IMR-90 (cell line): ENCODE measurements at regions not wholly inside any gene's neighbourhood (a gene's known extent, or its start where the extent isn't known, plus 50 kb on each side); places are given as distances from the start of the nearest gene placed in this dataset.

ENCODE experiments used
- ATAC-seq: fragments of 200-7000 bp; cut with Tn5 transposase; 2 replicates; pipeline ENCODE4 v1.9.1; 2020; ENCODE audit warnings: low read depth, mild to moderate bottlenecking, moderate library complexity
- BruUV-seq: library from RNA; stranded (reverse); fragments of 400-500 nt; replicated peaks from 2 replicates; lab custom pipeline; 2021; lab: Mats Ljungman, UMichigan
- CTCF ChIA-PET: fragments of 300-600 bp; formaldehyde crosslinking; extraction: SDS; loops from one replicate; lab custom pipeline; 2021; ENCODE audit warnings: antibody characterized with exemption; lab: Yijun Ruan, JAX
- POLR2A ChIA-PET: fragments of 300-600 bp; sonication (Branson Sonifier 250); formaldehyde crosslinking; loops from one replicate; lab custom pipeline; 2022; ENCODE audit warnings: antibody characterized with exemption; ENCODE audit not compliant: unreplicated experiment; lab: Charles Lee
- DNase-seq: peaks from one replicate; pipeline ENCODE4 v3.0.0; 2013
- H2AFZ ChIP-seq: replicated peaks from 2 replicates; pipeline ENCODE3; 2013; ENCODE audit warnings: low read length, mild to moderate bottlenecking; ENCODE audit not compliant: poor library complexity
- H2AK5ac ChIP-seq: 2 replicates; pipeline ENCODE4 v1.6.1; 2013; ENCODE audit warnings: low read depth, low read length, inconsistent platforms
- H2AK9ac ChIP-seq: replicated peaks from 2 replicates; pipeline ENCODE3; 2013; ENCODE audit warnings: mild to moderate bottlenecking, low read depth, low read length, moderate library complexity; ENCODE audit not compliant: poor library complexity
- H2BK120ac ChIP-seq: 2 replicates; pipeline ENCODE4 v1.6.1; 2013; ENCODE audit warnings: low read depth, low read length, inconsistent platforms
- H2BK15ac ChIP-seq: 3 replicates; pipeline ENCODE4 v1.6.1; 2013; ENCODE audit warnings: low read depth, low read length, inconsistent platforms
- H2BK20ac ChIP-seq: 2 replicates; pipeline ENCODE4 v1.6.1; 2013; ENCODE audit warnings: low read depth, mild to moderate bottlenecking, inconsistent platforms, low read length, moderate library complexity
- H2BK5ac ChIP-seq: 2 replicates; pipeline ENCODE4 v1.6.1; 2013; ENCODE audit warnings: mild to moderate bottlenecking, low read depth, low read length, inconsistent platforms; ENCODE audit not compliant: poor library complexity, severe bottlenecking
- H3K14ac ChIP-seq: replicated peaks from 2 replicates; pipeline ENCODE4 v1.6.1; 2013; ENCODE audit warnings: low read depth, low read length, inconsistent platforms
- H3K18ac ChIP-seq: 2 replicates; pipeline ENCODE4 v1.6.1; 2013; ENCODE audit warnings: low read depth, low read length, control low read depth
- H3K23ac ChIP-seq: 2 replicates; pipeline ENCODE4 v1.6.1; 2013; ENCODE audit warnings: low read depth, low read length, inconsistent platforms
- H3K27ac ChIP-seq: 2 replicates; pipeline ENCODE4 v1.5.1; 2013; ENCODE audit warnings: mild to moderate bottlenecking, control low read depth, low read length; ENCODE audit not compliant: insufficient read depth
- H3K27me3 ChIP-seq: 2 replicates; pipeline ENCODE4 v1.6.1; 2013; ENCODE audit warnings: low read length; ENCODE audit not compliant: control insufficient read depth, insufficient read depth
- H3K36me3 ChIP-seq: 2 replicates; pipeline ENCODE4 v1.6.1; 2013; ENCODE audit warnings: low read length, mixed read lengths; ENCODE audit not compliant: control insufficient read depth, insufficient read depth
- H3K4ac ChIP-seq: 2 replicates; pipeline ENCODE4 v1.6.1; 2013; ENCODE audit warnings: low read depth, low read length, inconsistent platforms
- H3K4me1 ChIP-seq: 2 replicates; pipeline ENCODE4 v1.6.1; 2013; ENCODE audit warnings: low read length, mixed read lengths; ENCODE audit not compliant: control insufficient read depth, insufficient read depth
- H3K4me2 ChIP-seq: 2 replicates; pipeline ENCODE4 v1.6.1; 2013; ENCODE audit warnings: low read depth, mild to moderate bottlenecking, control low read depth, low read length, moderate library complexity
- H3K4me3 ChIP-seq: 2 replicates; pipeline ENCODE4 v1.5.1; 2013; ENCODE audit warnings: low read depth, mild to moderate bottlenecking, control low read depth, low read length, moderate library complexity; ENCODE audit not compliant: insufficient read depth
- H3K56ac ChIP-seq: 2 replicates; pipeline ENCODE4 v1.6.1; 2013; ENCODE audit warnings: low read length, inconsistent platforms; ENCODE audit not compliant: insufficient read depth; ENCODE audit errors: extremely low read depth
- H3K79me1 ChIP-seq, 2 experiments: 2 replicates each; pipeline ENCODE4 v1.6.1; 2013; ENCODE audit warnings: low read length in 2 of 2, inconsistent platforms in 1 of 2, low read depth in 1 of 2
- H3K9ac ChIP-seq: 2 replicates; pipeline ENCODE4 v1.6.1; 2013; ENCODE audit warnings: low read depth, low read length, control low read depth
- H3K9me1 ChIP-seq: 2 replicates; pipeline ENCODE4 v1.6.1; 2013; ENCODE audit warnings: low read length, inconsistent platforms; ENCODE audit not compliant: insufficient read depth
- H3K9me3 ChIP-seq: 2 replicates; pipeline ENCODE4 v1.6.1; 2013; ENCODE audit warnings: low read length; ENCODE audit not compliant: control insufficient read depth, insufficient read depth
- H4K20me1 ChIP-seq: 2 replicates; pipeline ENCODE4 v1.6.1; 2013; ENCODE audit warnings: low read length, inconsistent platforms; ENCODE audit not compliant: insufficient read depth
- H4K5ac ChIP-seq: 2 replicates; pipeline ENCODE4 v1.6.1; 2013; ENCODE audit warnings: mild to moderate bottlenecking, low read depth, low read length, control low read depth
- H4K8ac ChIP-seq, 2 experiments: 2 replicates each; pipeline ENCODE4 v1.6.1; 2013; ENCODE audit warnings: low read depth in 2 of 2, low read length in 2 of 2, control low read depth in 1 of 2, inconsistent platforms in 1 of 2
- H4K91ac ChIP-seq: 2 replicates; pipeline ENCODE4 v1.6.1; 2013; ENCODE audit warnings: low read depth, low read length, inconsistent platforms; ENCODE audit not compliant: insufficient read depth
- BHLHE40 ChIP-seq: fragments of 150-350 bp; IDR thresholded peaks from 2 replicates; pipeline ENCODE4 v1.6.1; 2016; ENCODE audit warnings: mild to moderate bottlenecking, low read depth, low read length
- CEBPB ChIP-seq: IDR thresholded peaks from 2 replicates; pipeline ENCODE4 v1.6.1; 2012; ENCODE audit warnings: low read depth, low read length, improper control_type of control experiment
- CHD1 ChIP-seq: IDR thresholded peaks from 2 replicates; pipeline ENCODE4 v1.6.1; 2012; ENCODE audit warnings: low read depth, low read length, improper control_type of control experiment
- FOS ChIP-seq: fragments of 150-350 bp; IDR thresholded peaks from 2 replicates; pipeline ENCODE4 v1.6.1; 2016; ENCODE audit warnings: low read depth, low read length
- MAZ ChIP-seq: IDR thresholded peaks from 2 replicates; pipeline ENCODE4 v1.6.1; 2012; ENCODE audit warnings: low read depth, mild to moderate bottlenecking, low read length, improper control_type of control experiment, moderate library complexity, borderline replicate concordance
- MXI1 ChIP-seq: IDR thresholded peaks from 2 replicates; pipeline ENCODE4 v1.6.1; 2012; ENCODE audit warnings: low read depth, mild to moderate bottlenecking, low read length, moderate library complexity, borderline replicate concordance
- NFE2L2 ChIP-seq: fragments of 150-350 bp; IDR thresholded peaks from 2 replicates; pipeline ENCODE4 v1.6.1; 2016; ENCODE audit warnings: low read depth, mild to moderate bottlenecking, low read length
- POLR2A ChIP-seq: IDR thresholded peaks from 2 replicates; pipeline ENCODE4 v1.6.1; 2012; ENCODE audit warnings: mild to moderate bottlenecking, low read depth, low read length
- RAD21 ChIP-seq: IDR thresholded peaks from 2 replicates; pipeline ENCODE4 v1.6.1; 2012; ENCODE audit warnings: low read length, improper control_type of control experiment
- RCOR1 ChIP-seq: IDR thresholded peaks from 2 replicates; pipeline ENCODE4 v1.6.1; 2012; ENCODE audit warnings: mild to moderate bottlenecking, low read length, improper control_type of control experiment; ENCODE audit not compliant: insufficient replicate concordance
- RFX5 ChIP-seq: IDR thresholded peaks from 2 replicates; pipeline ENCODE4 v1.8.0; 2012; ENCODE audit warnings: low read depth, mild to moderate bottlenecking, low read length, moderate library complexity
- SMC3 ChIP-seq: fragments of 150-350 bp; IDR thresholded peaks from 2 replicates; pipeline ENCODE4 v1.6.1; 2016; ENCODE audit warnings: low read depth, mild to moderate bottlenecking, antibody characterized with exemption, low read length, moderate library complexity
- WGBS, 2 experiments: methylation state at CpG; one replicate each; pipeline versions ENCODE4 v1.1.5 to v1.1.7; 2013; ENCODE audit warnings: missing lambda C conversion rate in 2 of 2; ENCODE audit not compliant: insufficient read length in 1 of 2; ENCODE audit errors: extremely low coverage in 2 of 2; 5-methylcytosine and 5-hydroxymethylcytosine counted together
- dilution Hi-C: fragments of 300-500 bp; cut with HindIII; formaldehyde crosslinking; loops from one replicate; pipeline ENCODE4 v1.14.3; 2018; ENCODE audit warnings: low sequenced_read_pairs; ENCODE audit not compliant: unreplicated experiment
- in situ Hi-C: fragments of 300-500 bp; cut with MboI; formaldehyde crosslinking; loops from 3 replicates; pipeline ENCODE4 v1.14.3; 2019; ENCODE audit warnings: low sequenced_read_pairs, inconsistent platforms, mixed read lengths
- intact Hi-C: fragments of 100-400 bp; cut with micrococcal nuclease; formaldehyde crosslinking; loops from 2 replicates; pipeline ENCODE4 v1.10.0; 2022
- TF ChIP-seq, protein P1 (sequence below): fragments of 150-350 bp; IDR thresholded peaks from 2 replicates; pipeline ENCODE4 v1.6.1; 2017; ENCODE audit warnings: mild to moderate bottlenecking, antibody characterized with exemption, low read length, low read depth
- TF ChIP-seq, protein P2 (sequence below): fragments of 150-350 bp; IDR thresholded peaks from 2 replicates; pipeline ENCODE4 v1.6.1; 2016; ENCODE audit warnings: low read depth, mild to moderate bottlenecking, low read length, moderate library complexity, borderline replicate concordance
- TF ChIP-seq, protein P3 (sequence below): conservative IDR thresholded peaks from 2 replicates; pipeline ENCODE4 v1.5.1; 2012; ENCODE audit warnings: mild to moderate bottlenecking, low read depth, low read length, improper control_type of control experiment

DNA sequence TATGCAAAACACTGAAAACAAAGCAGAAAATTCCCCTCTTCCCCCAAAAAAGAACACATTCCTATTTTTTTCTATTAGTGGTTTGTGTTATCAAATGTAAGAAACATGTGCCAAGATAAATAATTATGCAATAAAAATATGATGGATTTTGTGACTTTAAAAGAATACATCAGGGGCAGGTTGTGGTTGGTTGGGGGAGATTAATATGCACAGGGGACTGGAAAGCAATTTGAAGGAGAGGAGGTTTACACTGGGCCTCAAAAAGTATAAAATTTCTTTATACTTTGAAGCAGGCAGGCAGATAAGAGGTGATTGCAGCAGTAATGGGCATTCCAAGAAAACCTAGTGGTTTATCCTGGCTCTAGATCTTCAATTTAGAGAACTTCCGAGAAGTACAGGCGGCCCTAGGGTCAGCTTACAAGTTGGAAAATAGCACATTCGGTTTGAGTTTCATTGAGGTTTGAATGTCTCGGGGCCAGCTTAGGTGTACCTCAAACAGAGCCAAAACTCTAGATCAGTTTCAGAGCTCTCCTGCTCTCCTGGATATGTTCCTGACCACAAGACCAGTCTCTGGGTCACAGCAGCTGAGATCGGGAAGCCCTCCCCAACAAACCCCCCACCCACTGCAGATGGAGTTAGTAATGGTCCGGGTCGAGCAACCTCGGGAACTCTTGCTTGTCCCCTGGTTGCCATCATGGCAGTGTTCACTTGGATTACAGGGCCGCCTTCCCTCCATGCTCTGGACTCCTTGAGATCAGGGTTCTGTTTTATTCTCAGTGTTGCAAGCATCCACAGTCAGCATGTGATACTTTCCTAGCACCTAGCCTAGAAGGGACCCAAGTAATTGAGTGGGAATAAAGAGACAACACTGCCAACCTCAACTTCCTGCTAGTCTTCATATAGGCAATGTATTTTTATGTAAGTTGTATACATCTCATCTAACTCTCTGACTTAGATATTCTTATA, 112.1 kb upstream of the DDIT4L start:
- no peaks in the 10 kb centered on the region for H4K20me1 ChIP-seq
- no peak overlapping the region for H2AFZ ChIP-seq
- H3K27me3 ChIP-seq: no peaks in the 10 kb centered on the region
- H3K79me1 ChIP-seq: no peaks in the 10 kb centered on the region
- no peaks in the 10 kb centered on the region for H3K9me3 ChIP-seq
- no peaks in the 10 kb centered on the region for H3K36me3 ChIP-seq
- no peak overlapping the region for H3K14ac ChIP-seq
- no peak overlapping the region for H2BK20ac ChIP-seq
- BruUV-seq: no TSS peak
- no peak overlapping the region for H4K5ac ChIP-seq
- H3K4me2 ChIP-seq: no peak overlapping the region
- H2AK5ac ChIP-seq: no peak overlapping the region
- intact Hi-C loops (no loop called here), in situ Hi-C loops (no loop called here), dilution Hi-C loops (no loop called here)
- H2BK15ac ChIP-seq: no peak overlapping the region
- H3K9ac ChIP-seq: no peak overlapping the region
- no peak overlapping the region for H3K23ac ChIP-seq
- CTCF ChIA-PET: no interaction called here
- H3K56ac ChIP-seq: no peak overlapping the region
- DNase-seq (no peak), ATAC-seq (no peak)
- no peak overlapping the region for H4K91ac ChIP-seq
- no peak overlapping the region for H2BK120ac ChIP-seq
- no CpG with 5 or more reads among the region's 9 CpGs for WGBS, 2 experiments
- H2AK9ac ChIP-seq: no peak overlapping the region
- no peak overlapping the region for H2BK5ac ChIP-seq
- no peaks in the 10 kb centered on the region for H3K9me1 ChIP-seq
- H3K18ac ChIP-seq: no peak overlapping the region
- H3K4me1 ChIP-seq: peaks cover 2% of the 10 kb centered on the region; the same call in 1 of the 2 replicates
- H4K8ac ChIP-seq: no peak overlapping the region
- POLR2A ChIA-PET: no interaction called here
- H3K27ac ChIP-seq: no peak overlapping the region
- no peak overlapping the region for H3K4me3 ChIP-seq
- TF ChIP-seq BHLHE40: no peak
- no peak for TF ChIP-seq CEBPB
- TF ChIP-seq NFE2L2: no peak
- TF ChIP-seq, protein P1, sequence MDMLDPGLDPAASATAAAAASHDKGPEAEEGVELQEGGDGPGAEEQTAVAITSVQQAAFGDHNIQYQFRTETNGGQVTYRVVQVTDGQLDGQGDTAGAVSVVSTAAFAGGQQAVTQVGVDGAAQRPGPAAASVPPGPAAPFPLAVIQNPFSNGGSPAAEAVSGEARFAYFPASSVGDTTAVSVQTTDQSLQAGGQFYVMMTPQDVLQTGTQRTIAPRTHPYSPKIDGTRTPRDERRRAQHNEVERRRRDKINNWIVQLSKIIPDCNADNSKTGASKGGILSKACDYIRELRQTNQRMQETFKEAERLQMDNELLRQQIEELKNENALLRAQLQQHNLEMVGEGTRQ: no peak
- TF ChIP-seq MXI1: no peak
- no peak for TF ChIP-seq CHD1
- no peak for TF ChIP-seq POLR2A
- no peak for TF ChIP-seq RCOR1
- TF ChIP-seq, protein P2, sequence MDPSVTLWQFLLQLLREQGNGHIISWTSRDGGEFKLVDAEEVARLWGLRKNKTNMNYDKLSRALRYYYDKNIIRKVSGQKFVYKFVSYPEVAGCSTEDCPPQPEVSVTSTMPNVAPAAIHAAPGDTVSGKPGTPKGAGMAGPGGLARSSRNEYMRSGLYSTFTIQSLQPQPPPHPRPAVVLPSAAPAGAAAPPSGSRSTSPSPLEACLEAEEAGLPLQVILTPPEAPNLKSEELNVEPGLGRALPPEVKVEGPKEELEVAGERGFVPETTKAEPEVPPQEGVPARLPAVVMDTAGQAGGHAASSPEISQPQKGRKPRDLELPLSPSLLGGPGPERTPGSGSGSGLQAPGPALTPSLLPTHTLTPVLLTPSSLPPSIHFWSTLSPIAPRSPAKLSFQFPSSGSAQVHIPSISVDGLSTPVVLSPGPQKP: no peak
- TF ChIP-seq RAD21: no peak
- TF ChIP-seq SMC3: no peak
- no peak for TF ChIP-seq FOS
- no peak for TF ChIP-seq MAZ
- TF ChIP-seq, protein P3, sequence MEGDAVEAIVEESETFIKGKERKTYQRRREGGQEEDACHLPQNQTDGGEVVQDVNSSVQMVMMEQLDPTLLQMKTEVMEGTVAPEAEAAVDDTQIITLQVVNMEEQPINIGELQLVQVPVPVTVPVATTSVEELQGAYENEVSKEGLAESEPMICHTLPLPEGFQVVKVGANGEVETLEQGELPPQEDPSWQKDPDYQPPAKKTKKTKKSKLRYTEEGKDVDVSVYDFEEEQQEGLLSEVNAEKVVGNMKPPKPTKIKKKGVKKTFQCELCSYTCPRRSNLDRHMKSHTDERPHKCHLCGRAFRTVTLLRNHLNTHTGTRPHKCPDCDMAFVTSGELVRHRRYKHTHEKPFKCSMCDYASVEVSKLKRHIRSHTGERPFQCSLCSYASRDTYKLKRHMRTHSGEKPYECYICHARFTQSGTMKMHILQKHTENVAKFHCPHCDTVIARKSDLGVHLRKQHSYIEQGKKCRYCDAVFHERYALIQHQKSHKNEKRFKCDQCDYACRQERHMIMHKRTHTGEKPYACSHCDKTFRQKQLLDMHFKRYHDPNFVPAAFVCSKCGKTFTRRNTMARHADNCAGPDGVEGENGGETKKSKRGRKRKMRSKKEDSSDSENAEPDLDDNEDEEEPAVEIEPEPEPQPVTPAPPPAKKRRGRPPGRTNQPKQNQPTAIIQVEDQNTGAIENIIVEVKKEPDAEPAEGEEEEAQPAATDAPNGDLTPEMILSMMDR: no peak
- TF ChIP-seq RFX5: no peak
- no peak overlapping the region for H3K4ac ChIP-seq
